DMS114 treated with DMSO at 0.1 percent for 48 hours (cell line): ENCODE measurements at regions not wholly inside any gene's neighbourhood (a gene's known extent, or its start where the extent isn't known, plus 50 kb on each side); places are given as distances from the start of the nearest gene placed in this dataset.
"Not testable (repeated sequence)": the region's sequence is repeated elsewhere in the genome, so short reads cannot be mapped to it uniquely, and the experiment has no call there.

Source experiments
- DNase-seq: peaks from one replicate; lab custom pipeline; 2025; ENCODE audit not compliant: unreplicated experiment; lab: John Stamatoyannopoulos, UW

- DNase-seq: no peak
These were observed 64.6 kb upstream of the ENPP6 start for GRCh38 chr4:184282251-184282713.

- DNase-seq: no peak
These were observed 63.8 kb upstream of the ENPP6 start for GRCh38 chr4:184281231-184282139.

- DNase-seq: no peak
These were observed 63.0 kb upstream of the ENPP6 start for GRCh38 chr4:184280591-184281071.

- no peak for DNase-seq
These were observed 62.5 kb upstream of the ENPP6 start for GRCh38 chr4:184280137-184280536.

- DNase-seq: no peak
These were observed 61.9 kb upstream of the ENPP6 start for GRCh38 chr4:184279496-184280061.

- not testable (repeated sequence) for DNase-seq
These were observed 60.1 kb upstream of the ENPP6 start for GRCh38 chr4:184277769-184278168.

- not testable (repeated sequence) for DNase-seq
These were observed 59.3 kb upstream of the ENPP6 start for GRCh38 chr4:184277010-184277409.

GRCh38 chr4:184276346-184276745 lies 58.7 kb upstream of the ENPP6 start:
- DNase-seq: not testable (repeated sequence)

GRCh38 chr4:184275766-184276165 lies 58.1 kb upstream of the ENPP6 start:
- no peak for DNase-seq

- DNase-seq: no peak
These were observed 56.7 kb upstream of the ENPP6 start for GRCh38 chr4:184274286-184274951.

GRCh38 chr4:184273166-184274147 lies 55.8 kb upstream of the ENPP6 start:
- no peak for DNase-seq

GRCh38 chr4:184270808-184271413 lies 53.2 kb upstream of the ENPP6 start:
- no peak for DNase-seq

GRCh38 chr4:184269879-184270430 lies 52.3 kb upstream of the ENPP6 start:
- DNase-seq: no peak

- no peak for DNase-seq
These were observed 51.0 kb upstream of the ENPP6 start for GRCh38 chr4:184268584-184269160.

GRCh38 chr4:184267673-184268583 lies 50.3 kb upstream of the ENPP6 start:
- peak; percentile 40 for DNase-seq
